Urinary bladder (tissue), 3 donors: ENCODE measurements at regions not wholly inside any gene's neighbourhood (a gene's known extent, or its start where the extent isn't known, plus 50 kb on each side); places are given as distances from the start of the nearest gene placed in this dataset.

ENCODE experiments used
- DNase-seq: peaks from one replicate; pipeline ENCODE4 v3.0.0-alpha.2; 2015; ENCODE audit errors: extremely low spot score
- H3K27ac ChIP-seq: one replicate; pipeline ENCODE4 v1.5.1; 2013; ENCODE audit warnings: low read depth, mild to moderate bottlenecking, moderate library complexity
- H3K36me3 ChIP-seq: one replicate; pipeline ENCODE4 v1.6.1; 2013; ENCODE audit warnings: mild to moderate bottlenecking, moderate library complexity; ENCODE audit not compliant: insufficient read depth
- H3K4me1 ChIP-seq: one replicate; pipeline ENCODE4 v1.6.1; 2013; ENCODE audit warnings: mild to moderate bottlenecking, moderate library complexity; ENCODE audit not compliant: insufficient read depth
- H3K4me3 ChIP-seq: one replicate; pipeline ENCODE4 v1.5.1; 2013; ENCODE audit warnings: low read depth, low read length
- WGBS: extraction: QIAGEN DNeasy Blood & Tissue Kit; methylation state at CpG from one replicate; pipeline ENCODE4 v1.1.7; 2013; 5-methylcytosine and 5-hydroxymethylcytosine counted together
- donor health status: healthy with polysubstance abuse.
- donor health status: healthy.

GRCh38 chr6:87817183-87817582, 115.2 kb upstream of the AKIRIN2 start:
- Histone ChIP-seq H3K4me3 (no peak overlapping the region), H3K4me1 (no peaks in the 10 kb centered on the region), H3K36me3 (no peaks in the 10 kb centered on the region), H3K27ac (no peak overlapping the region)
- WGBS, result 66% methylated on average over 1 of the region's 1 CpG
- no peak for DNase-seq

- Histone ChIP-seq H3K36me3 (no peaks in the 10 kb centered on the region), H3K4me3 (no peak overlapping the region), H3K27ac (no peak overlapping the region), H3K4me1 (no peaks in the 10 kb centered on the region)
- 78% methylated on average over 1 of the region's 1 CpG for WGBS
- no peak for DNase-seq
Measured at GRCh38 chr6:87815449-87815848, 113.4 kb upstream of the AKIRIN2 start.

- Histone ChIP-seq H3K36me3 (no peaks in the 10 kb centered on the region), H3K4me1 (no peaks in the 10 kb centered on the region), H3K4me3 (no peak overlapping the region), H3K27ac (no peak overlapping the region)
- WGBS, result 80% methylated on average over 5 of the region's 5 CpGs
- no peak for DNase-seq
Measured at GRCh38 chr6:87808005-87808757, 106.1 kb upstream of the AKIRIN2 start.

GRCh38 chr6:87807475-87807874, 105.4 kb upstream of the AKIRIN2 start:
- 94% methylated on average over 4 of the region's 4 CpGs for WGBS

GRCh38 chr6:87806635-87807034, 104.6 kb upstream of the AKIRIN2 start:
- Histone ChIP-seq H3K4me1 (no peaks in the 10 kb centered on the region), H3K4me3 (no peak overlapping the region), H3K36me3 (no peaks in the 10 kb centered on the region), H3K27ac (no peak overlapping the region)
- 64% methylated on average over 4 of the region's 4 CpGs for WGBS
- DNase-seq, result no peak

More at GRCh38 chr6:87807475-87807874, 105.4 kb upstream of the AKIRIN2 start:
- no peak overlapping the region for H3K27ac ChIP-seq
- no peak overlapping the region for H3K4me3 ChIP-seq
- no peaks in the 10 kb centered on the region for H3K36me3 ChIP-seq
- no peaks in the 10 kb centered on the region for H3K4me1 ChIP-seq
- DNase-seq, result no peak

GRCh38 chr6:87806099-87806498, 104.1 kb upstream of the AKIRIN2 start:
- DNase-seq, result no peak

GRCh38 chr6:87803791-87804190, 101.8 kb upstream of the AKIRIN2 start:
- WGBS, result 74% methylated on average over 3 of the region's 3 CpGs
- H3K4me1 ChIP-seq, result no peaks in the 10 kb centered on the region
- DNase-seq, result no peak
- no peak overlapping the region for H3K27ac ChIP-seq
- H3K36me3 ChIP-seq, result no peaks in the 10 kb centered on the region
- no peak overlapping the region for H3K4me3 ChIP-seq

More at GRCh38 chr6:87806099-87806498, 104.1 kb upstream of the AKIRIN2 start:
- WGBS, result 85% methylated on average over 1 of the region's 1 CpG
- Histone ChIP-seq H3K4me3 (no peak overlapping the region), H3K36me3 (no peaks in the 10 kb centered on the region), H3K4me1 (no peaks in the 10 kb centered on the region), H3K27ac (no peak overlapping the region)

GRCh38 chr6:87799651-87800050, 97.6 kb upstream of the AKIRIN2 start:
- 83% methylated on average over 6 of the region's 6 CpGs for WGBS
- no peak for DNase-seq
- no peaks in the 10 kb centered on the region for H3K36me3 ChIP-seq
- no peak overlapping the region for H3K27ac ChIP-seq
- H3K4me3 ChIP-seq, result no peak overlapping the region
- no peaks in the 10 kb centered on the region for H3K4me1 ChIP-seq

GRCh38 chr6:87798393-87799278, 96.6 kb upstream of the AKIRIN2 start:
- 29% methylated on average over 2 of the region's 2 CpGs for WGBS
- Histone ChIP-seq H3K36me3 (no peaks in the 10 kb centered on the region), H3K27ac (no peak overlapping the region), H3K4me1 (no peaks in the 10 kb centered on the region), H3K4me3 (no peak overlapping the region)
- DNase-seq, result no peak

GRCh38 chr6:87794922-87795885, 93.2 kb upstream of the AKIRIN2 start:
- H3K4me1 ChIP-seq, result no peaks in the 10 kb centered on the region
- 90% methylated on average over 11 of the region's 11 CpGs for WGBS
- no peak for DNase-seq
- H3K27ac ChIP-seq, result no peak overlapping the region
- H3K4me3 ChIP-seq, result no peak overlapping the region
- no peaks in the 10 kb centered on the region for H3K36me3 ChIP-seq

GRCh38 chr6:87793315-87793714, 91.3 kb upstream of the AKIRIN2 start:
- Histone ChIP-seq H3K27ac (no peak overlapping the region), H3K4me1 (peaks cover 1% of the 10 kb centered on the region), H3K36me3 (no peaks in the 10 kb centered on the region), H3K4me3 (no peak overlapping the region)
- no peak for DNase-seq
- WGBS, result 92% methylated on average over 2 of the region's 2 CpGs

- H3K27ac ChIP-seq, result no peak overlapping the region
- no peak overlapping the region for H3K4me3 ChIP-seq
- WGBS, result 64% methylated on average over 7 of the region's 7 CpGs
- H3K4me1 ChIP-seq, result peaks cover 1% of the 10 kb centered on the region
- H3K36me3 ChIP-seq, result no peaks in the 10 kb centered on the region
- no peak for DNase-seq
Measured at GRCh38 chr6:87791982-87792381, 89.9 kb upstream of the AKIRIN2 start.

GRCh38 chr6:87791485-87791884, 89.5 kb upstream of the AKIRIN2 start:
- Histone ChIP-seq H3K27ac (no peak overlapping the region), H3K36me3 (no peaks in the 10 kb centered on the region), H3K4me1 (peaks cover 1% of the 10 kb centered on the region), H3K4me3 (no peak overlapping the region)
- DNase-seq, result no peak
- WGBS, result 89% methylated on average over 6 of the region's 6 CpGs
